Nephron progenitor cell (in vitro differentiated cells): ENCODE measurements at regions not wholly inside any gene's neighbourhood (a gene's known extent, or its start where the extent isn't known, plus 50 kb on each side); places are given as distances from the start of the nearest gene placed in this dataset.

ENCODE experiments used
- DNase-seq: peaks from one replicate; pipeline ENCODE4 v3.0.0; 2021
- H3K27ac Mint-ChIP-seq: 2 replicates; pipeline ENCODE4 v1.8.0; 2021; ENCODE audit warnings: mild to moderate bottlenecking, moderate library complexity, mixed read lengths
- H3K27me3 Mint-ChIP-seq: 2 replicates; pipeline ENCODE4 v1.8.0; 2021; ENCODE audit warnings: mild to moderate bottlenecking, low read depth, mixed read lengths; ENCODE audit not compliant: poor library complexity
- H3K36me3 Mint-ChIP-seq: 2 replicates; pipeline ENCODE4 v1.8.0; 2021; ENCODE audit warnings: low read depth, mixed read lengths
- H3K4me1 Mint-ChIP-seq: 2 replicates; pipeline ENCODE4 v1.8.0; 2021; ENCODE audit warnings: mixed read lengths
- H3K4me3 Mint-ChIP-seq: 2 replicates; pipeline ENCODE4 v1.8.0; 2021; ENCODE audit warnings: mild to moderate bottlenecking, moderate library complexity, mixed read lengths
- H3K9me3 Mint-ChIP-seq: 2 replicates; pipeline ENCODE4 v1.8.0; 2021; ENCODE audit warnings: mild to moderate bottlenecking, moderate library complexity, mixed read lengths
- TF ChIP-seq, protein P1 (sequence below): fragments of 200-600 bp; sonication (generic); IDR thresholded peaks from 2 replicates; pipeline ENCODE4 v1.5.0; 2021; ENCODE audit warnings: antibody characterized with exemption

DNA sequence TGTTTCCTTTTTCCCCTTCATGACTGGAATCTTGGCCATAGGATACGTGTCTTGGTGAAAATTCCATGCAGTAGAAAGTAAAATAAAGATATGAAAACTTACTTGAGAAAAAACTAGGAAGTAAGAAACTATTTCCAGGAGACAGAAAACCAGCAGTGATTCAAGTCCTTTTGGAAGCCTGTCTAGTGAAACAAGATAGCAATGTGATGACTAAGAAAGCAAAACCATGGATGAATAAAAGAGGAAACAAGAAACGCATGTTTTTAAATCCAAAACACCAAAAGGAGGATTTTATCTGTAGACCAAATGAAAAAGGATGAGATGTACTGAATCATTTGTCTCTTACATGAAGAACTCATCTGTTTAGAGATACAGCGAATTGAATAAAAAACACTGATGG, 1430.0 kb downstream of the ARAP2 start:
- Mint-ChIP-seq H3K27me3 (no peaks in the 10 kb centered on the region), H3K4me1 (no peaks in the 10 kb centered on the region), H3K9me3 (no peaks in the 10 kb centered on the region), H3K4me3 (no peak overlapping the region), H3K27ac (no peak overlapping the region), H3K36me3 (no peaks in the 10 kb centered on the region)
- TF ChIP-seq, protein P1, sequence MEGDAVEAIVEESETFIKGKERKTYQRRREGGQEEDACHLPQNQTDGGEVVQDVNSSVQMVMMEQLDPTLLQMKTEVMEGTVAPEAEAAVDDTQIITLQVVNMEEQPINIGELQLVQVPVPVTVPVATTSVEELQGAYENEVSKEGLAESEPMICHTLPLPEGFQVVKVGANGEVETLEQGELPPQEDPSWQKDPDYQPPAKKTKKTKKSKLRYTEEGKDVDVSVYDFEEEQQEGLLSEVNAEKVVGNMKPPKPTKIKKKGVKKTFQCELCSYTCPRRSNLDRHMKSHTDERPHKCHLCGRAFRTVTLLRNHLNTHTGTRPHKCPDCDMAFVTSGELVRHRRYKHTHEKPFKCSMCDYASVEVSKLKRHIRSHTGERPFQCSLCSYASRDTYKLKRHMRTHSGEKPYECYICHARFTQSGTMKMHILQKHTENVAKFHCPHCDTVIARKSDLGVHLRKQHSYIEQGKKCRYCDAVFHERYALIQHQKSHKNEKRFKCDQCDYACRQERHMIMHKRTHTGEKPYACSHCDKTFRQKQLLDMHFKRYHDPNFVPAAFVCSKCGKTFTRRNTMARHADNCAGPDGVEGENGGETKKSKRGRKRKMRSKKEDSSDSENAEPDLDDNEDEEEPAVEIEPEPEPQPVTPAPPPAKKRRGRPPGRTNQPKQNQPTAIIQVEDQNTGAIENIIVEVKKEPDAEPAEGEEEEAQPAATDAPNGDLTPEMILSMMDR, result no peak
- DNase-seq, result no peak

DNA sequence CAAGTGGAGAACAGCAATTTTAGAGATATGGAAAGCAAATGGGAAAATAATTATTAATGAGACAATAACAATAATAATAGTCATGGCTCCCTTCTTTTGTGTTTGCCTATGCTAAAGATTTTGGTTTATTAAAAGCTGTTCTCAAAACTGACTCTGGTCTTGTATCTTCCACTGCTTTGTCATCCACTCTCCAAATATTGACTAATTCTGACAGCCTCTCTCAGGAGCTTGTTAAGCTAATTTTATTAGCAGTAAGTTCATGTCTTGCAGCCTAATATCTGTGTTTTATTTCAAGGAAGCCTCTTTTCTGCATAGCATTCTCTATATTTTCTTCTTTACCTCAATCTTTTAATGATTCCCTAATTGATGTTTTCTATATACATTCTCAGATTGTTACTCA, 1419.8 kb downstream of the ARAP2 start:
- H3K4me3 Mint-ChIP-seq, result no peak overlapping the region
- TF ChIP-seq, protein P1, result no peak
- H3K27ac Mint-ChIP-seq, result no peak overlapping the region
- H3K27me3 Mint-ChIP-seq, result no peaks in the 10 kb centered on the region
- no peaks in the 10 kb centered on the region for H3K4me1 Mint-ChIP-seq
- DNase-seq, result no peak
- H3K36me3 Mint-ChIP-seq, result no peaks in the 10 kb centered on the region
- no peaks in the 10 kb centered on the region for H3K9me3 Mint-ChIP-seq

DNA sequence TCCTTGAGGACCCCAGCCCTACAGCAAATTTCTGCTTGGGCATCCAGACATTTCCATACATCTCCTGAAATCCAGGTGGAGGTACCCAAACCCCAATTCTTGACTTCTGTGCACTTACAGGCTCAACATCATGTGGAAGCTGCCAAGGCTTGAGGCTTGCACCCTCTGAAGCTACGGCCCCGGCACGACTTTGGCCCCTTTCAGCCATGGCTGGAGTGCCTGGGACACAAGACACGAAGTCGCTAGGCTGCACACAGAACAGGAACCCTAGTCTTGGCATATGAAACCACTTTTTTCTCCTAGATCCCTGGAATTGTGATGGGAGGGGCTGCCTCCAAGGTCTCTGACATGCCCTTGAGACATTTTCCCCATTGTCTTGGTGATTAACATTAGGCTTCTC, 1417.7 kb downstream of the ARAP2 start:
- Mint-ChIP-seq H3K27ac (no peak overlapping the region), H3K9me3 (no peaks in the 10 kb centered on the region), H3K27me3 (no peaks in the 10 kb centered on the region), H3K4me1 (no peaks in the 10 kb centered on the region), H3K4me3 (no peak overlapping the region), H3K36me3 (no peaks in the 10 kb centered on the region)
- DNase-seq, result no peak
- TF ChIP-seq, protein P1, result no peak

DNA sequence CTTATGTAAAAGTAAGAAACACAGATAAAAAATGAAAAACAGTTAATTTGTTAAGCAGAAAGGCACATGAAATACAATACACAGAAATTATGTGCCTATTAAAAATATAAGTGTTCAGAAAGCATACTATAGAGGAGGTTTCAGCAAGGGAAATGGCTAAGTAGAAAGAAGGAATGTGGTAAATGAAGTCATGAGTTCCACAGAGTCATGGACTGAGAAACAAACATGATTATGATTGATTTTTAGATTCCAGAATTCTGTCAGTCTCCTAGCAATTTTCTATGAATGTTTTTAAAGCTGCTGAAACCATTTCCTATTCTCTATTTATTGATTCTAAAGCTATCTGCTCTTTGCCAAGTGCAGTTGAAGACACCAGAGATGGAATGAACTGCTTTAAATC, 1398.4 kb downstream of the ARAP2 start:
- TF ChIP-seq, protein P1, result no peak
- no peak for DNase-seq
- Mint-ChIP-seq H3K4me1 (no peaks in the 10 kb centered on the region), H3K27me3 (peaks cover 3% of the 10 kb centered on the region), H3K27ac (no peak overlapping the region), H3K9me3 (no peaks in the 10 kb centered on the region), H3K4me3 (no peak overlapping the region), H3K36me3 (no peaks in the 10 kb centered on the region)

DNA sequence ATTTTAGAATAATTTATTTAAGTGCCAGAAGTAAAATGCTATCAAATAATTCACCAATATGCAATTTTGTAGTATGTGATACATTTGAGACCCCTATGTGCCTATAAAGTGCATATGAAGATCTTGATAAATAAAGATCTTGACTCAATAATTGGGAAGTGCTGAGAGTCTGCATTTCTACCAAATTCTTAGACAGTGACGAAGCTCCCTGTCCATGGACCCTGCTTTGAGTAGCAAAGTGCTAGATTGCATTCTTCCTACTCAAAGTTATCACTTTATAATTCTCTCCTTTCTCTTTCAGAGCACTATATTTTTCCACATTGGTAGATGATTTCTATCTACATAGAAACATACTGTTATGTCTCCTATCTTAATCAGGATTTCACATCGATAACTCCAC, 1393.9 kb downstream of the ARAP2 start:
- Mint-ChIP-seq H3K4me1 (no peaks in the 10 kb centered on the region), H3K27ac (no peak overlapping the region), H3K36me3 (no peaks in the 10 kb centered on the region), H3K27me3 (no peaks in the 10 kb centered on the region), H3K9me3 (no peaks in the 10 kb centered on the region), H3K4me3 (no peak overlapping the region)
- TF ChIP-seq, protein P1, result no peak
- no peak for DNase-seq

DNA sequence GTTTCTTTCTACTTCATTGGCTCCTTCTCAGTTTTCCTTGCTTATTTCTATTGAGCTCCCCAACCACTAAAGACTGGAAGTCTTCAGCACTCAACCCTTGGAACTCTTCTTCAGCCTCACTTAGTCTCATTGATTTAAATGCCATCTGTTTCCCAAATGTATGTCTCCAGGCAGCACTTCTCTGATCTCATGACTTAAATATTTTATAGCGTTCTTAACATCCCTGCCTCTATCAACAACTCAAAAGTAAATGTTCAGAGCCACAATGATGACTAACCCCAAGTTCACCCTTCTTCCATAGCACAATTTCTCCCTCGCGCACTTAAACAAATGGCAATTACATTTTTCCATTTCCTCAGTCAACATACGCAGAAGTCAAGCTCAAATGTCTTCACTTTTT, 1393.3 kb downstream of the ARAP2 start:
- DNase-seq, result no peak
- TF ChIP-seq, protein P1, result no peak
- Mint-ChIP-seq H3K36me3 (no peaks in the 10 kb centered on the region), H3K4me1 (no peaks in the 10 kb centered on the region), H3K4me3 (no peak overlapping the region), H3K27ac (no peak overlapping the region), H3K9me3 (no peaks in the 10 kb centered on the region), H3K27me3 (no peaks in the 10 kb centered on the region)
